Endothelial cell of umbilical vein (primary cell): ENCODE measurements at regions not wholly inside any gene's neighbourhood (a gene's known extent, or its start where the extent isn't known, plus 50 kb on each side); places are given as distances from the start of the nearest gene placed in this dataset.

Experiments
- BruUV-seq: library from RNA; stranded (reverse); fragments of 400-500 nt; replicated peaks from 2 replicates; lab custom pipeline; 2021; lab: Mats Ljungman, UMichigan
- CTCF ChIA-PET: fragments of 300-600, 350-600 bp; sonication (Branson Sonifier 250); formaldehyde crosslinking; loops from one replicate; lab custom pipeline; 2021; ENCODE audit warnings: antibody characterized with exemption, inconsistent platforms; lab: Charles Lee
- POLR2A ChIA-PET: fragments of 300-600, 350-600 bp; sonication (Branson Sonifier 250); formaldehyde crosslinking; loops from one replicate; lab custom pipeline; 2021; ENCODE audit warnings: antibody characterized with exemption, inconsistent platforms; lab: Charles Lee
- DNase-seq: peaks from one replicate; pipeline ENCODE4 v3.0.0-alpha.2; 2011; ENCODE audit warnings: low read depth, low spot score
- FAIRE-seq: peaks from 2 replicates; lab custom pipeline; 2011; peaks lifted over from hg19 to GRCh38; lab: Jason Lieb, UNC
- H2AFZ ChIP-seq: 2 replicates; pipeline ENCODE4 v1.6.0; 2012; ENCODE audit warnings: low read depth, low read length, control low read depth, inconsistent platforms
- H3K27ac ChIP-seq: 2 replicates; pipeline ENCODE4 v1.5.1; 2011; ENCODE audit warnings: low read depth, mild to moderate bottlenecking, control low read depth, low read length, moderate library complexity; ENCODE audit not compliant: insufficient read depth
- H3K27me3 ChIP-seq, 2 experiments: 2 replicates each; pipeline versions ENCODE4 v1.6.0 to v1.6.1; 2011; ENCODE audit warnings: low read length in 2 of 2, mixed read lengths in 1 of 2; ENCODE audit not compliant: control insufficient read depth in 2 of 2, insufficient read depth in 2 of 2
- H3K36me3 ChIP-seq, 2 experiments: 2 replicates in 1 of 2; 3 replicates in 1 of 2; pipeline ENCODE4 v1.5.1; 2011; ENCODE audit warnings: low read length in 2 of 2, mild to moderate bottlenecking in 1 of 2, moderate library complexity in 1 of 2; ENCODE audit not compliant: control insufficient read depth in 2 of 2, insufficient read depth in 2 of 2; ENCODE audit errors: extremely low read depth in 1 of 2
- H3K4me1 ChIP-seq: 3 replicates; pipeline ENCODE4 v1.5.1; 2011; ENCODE audit warnings: mild to moderate bottlenecking, low read length; ENCODE audit not compliant: control insufficient read depth, insufficient read depth; ENCODE audit errors: extremely low read depth
- H3K4me2 ChIP-seq: 2 replicates; pipeline ENCODE4 v1.6.1; 2011; ENCODE audit warnings: low read length, control low read depth, mixed read lengths; ENCODE audit not compliant: insufficient read depth
- H3K4me3 ChIP-seq, 3 experiments: fragments of 200-600 bp in 1 of 3; sonication (generic), shearing (Covaris generic) in 1 of 3; replicated peaks in 1 of 3; 2 replicates each; pipeline ENCODE4 v1.5.1; 2011 to 2016; ENCODE audit warnings: control low read depth in 3 of 3, low read length in 3 of 3, mild to moderate bottlenecking in 2 of 3, inconsistent platforms in 1 of 3, low read depth in 1 of 3, moderate library complexity in 1 of 3; ENCODE audit not compliant: insufficient read depth in 1 of 3
- H3K79me2 ChIP-seq: 2 replicates; pipeline ENCODE4 v1.6.0; 2012; ENCODE audit warnings: low read length, inconsistent platforms; ENCODE audit not compliant: control insufficient read depth, insufficient read depth
- H3K9ac ChIP-seq: replicated peaks from 2 replicates; pipeline ENCODE3; 2011; ENCODE audit warnings: low read length, control low read depth; ENCODE audit not compliant: insufficient read depth; ENCODE audit errors: extremely low read depth
- H3K9me1 ChIP-seq: replicated peaks from 3 replicates; pipeline ENCODE4 v1.6.0; 2011; ENCODE audit warnings: mild to moderate bottlenecking, low read length; ENCODE audit not compliant: control insufficient read depth, insufficient read depth; ENCODE audit errors: extremely low read depth
- H3K9me3 ChIP-seq: replicated peaks from 2 replicates; pipeline ENCODE4 v1.5.1; 2012; ENCODE audit warnings: low read length, inconsistent platforms; ENCODE audit not compliant: control insufficient read depth, insufficient read depth
- H4K20me1 ChIP-seq: replicated peaks from 2 replicates; pipeline ENCODE3; 2011; ENCODE audit warnings: mild to moderate bottlenecking, low read length; ENCODE audit not compliant: control insufficient read depth, insufficient read depth; ENCODE audit errors: extremely low read depth
- EZH2 ChIP-seq: IDR thresholded peaks from 2 replicates; pipeline ENCODE4 v1.6.1; 2012; ENCODE audit warnings: borderline replicate concordance, low read depth, mild to moderate bottlenecking, moderate library complexity, low read length, inconsistent platforms; ENCODE audit not compliant: severe bottlenecking
- FOS ChIP-seq: IDR thresholded peaks from 2 replicates; pipeline ENCODE4 v1.6.1; 2011; ENCODE audit warnings: mild to moderate bottlenecking, low read length, moderate library complexity, borderline replicate concordance; ENCODE audit not compliant: insufficient read depth
- GATA2 ChIP-seq: IDR thresholded peaks from 2 replicates; pipeline ENCODE4 v1.7.0; 2011; ENCODE audit warnings: low read depth, mild to moderate bottlenecking, moderate library complexity, mixed read lengths, low read length; ENCODE audit not compliant: insufficient read length, insufficient read depth
- JUN ChIP-seq: IDR thresholded peaks from 2 replicates; pipeline ENCODE4 v1.6.1; 2011; ENCODE audit warnings: borderline replicate concordance, low read depth; ENCODE audit not compliant: insufficient read length, insufficient read depth
- MAX ChIP-seq: IDR thresholded peaks from 2 replicates; pipeline ENCODE4 v1.6.1; 2011; ENCODE audit not compliant: insufficient read depth, insufficient read length
- MYC ChIP-seq: IDR thresholded peaks from one replicate; pipeline ENCODE4 v1.6.1; 2011; ENCODE audit warnings: mild to moderate bottlenecking, low read depth, low read length
- POLR2A ChIP-seq: IDR thresholded peaks from 2 replicates; pipeline ENCODE4 v1.6.1; 2012; ENCODE audit warnings: low read depth, mild to moderate bottlenecking, control low read depth, low read length
- POLR2AphosphoS5 ChIP-seq: IDR thresholded peaks from 2 replicates; pipeline ENCODE4 v1.6.1; 2012; ENCODE audit warnings: low read depth, mild to moderate bottlenecking, control low read depth, low read length, moderate library complexity; ENCODE audit not compliant: insufficient read depth
- dilution Hi-C: fragments of 300-500 bp; cut with MboI; formaldehyde crosslinking; loops from one replicate; pipeline ENCODE4 v1.15.0; 2019; ENCODE audit warnings: low sequenced_read_pairs; ENCODE audit not compliant: extremely low pct_ligation_motif_present
- intact Hi-C: fragments of 100-400 bp; cut with micrococcal nuclease; formaldehyde crosslinking; loops from one replicate; pipeline ENCODE4 v1.10.0; 2022
- TF ChIP-seq, protein P1 (sequence below), 2 donors: IDR thresholded peaks; 1 replicate in 1 of 2; 2 replicates in 1 of 2; pipeline ENCODE4 v1.5.1; 2011; ENCODE audit warnings: low read length in 2 of 2, mild to moderate bottlenecking in 2 of 2, moderate library complexity in 2 of 2, control low read depth in 1 of 2, inconsistent platforms in 1 of 2, low read depth in 1 of 2; ENCODE audit not compliant: insufficient read depth in 1 of 2; ENCODE audit errors: extremely low read depth in 1 of 2

- CTCF ChIA-PET = no interaction called here
- no peak for DNase-seq
- H2AFZ ChIP-seq = no peak overlapping the region
- no peak overlapping the region for H3K4me3 ChIP-seq
- no peaks in the 10 kb centered on the region for H4K20me1 ChIP-seq
- H3K27ac ChIP-seq = no peak overlapping the region
- peaks cover 2% of the 10 kb centered on the region for H3K9me3 ChIP-seq
- TF ChIP-seq FOS (no peak), POLR2AphosphoS5 (no peak), JUN (no peak), POLR2A (no peak), GATA2 (no peak), EZH2 (no peak), MYC (no peak), MAX (no peak)
- TF ChIP-seq, protein P1, sequence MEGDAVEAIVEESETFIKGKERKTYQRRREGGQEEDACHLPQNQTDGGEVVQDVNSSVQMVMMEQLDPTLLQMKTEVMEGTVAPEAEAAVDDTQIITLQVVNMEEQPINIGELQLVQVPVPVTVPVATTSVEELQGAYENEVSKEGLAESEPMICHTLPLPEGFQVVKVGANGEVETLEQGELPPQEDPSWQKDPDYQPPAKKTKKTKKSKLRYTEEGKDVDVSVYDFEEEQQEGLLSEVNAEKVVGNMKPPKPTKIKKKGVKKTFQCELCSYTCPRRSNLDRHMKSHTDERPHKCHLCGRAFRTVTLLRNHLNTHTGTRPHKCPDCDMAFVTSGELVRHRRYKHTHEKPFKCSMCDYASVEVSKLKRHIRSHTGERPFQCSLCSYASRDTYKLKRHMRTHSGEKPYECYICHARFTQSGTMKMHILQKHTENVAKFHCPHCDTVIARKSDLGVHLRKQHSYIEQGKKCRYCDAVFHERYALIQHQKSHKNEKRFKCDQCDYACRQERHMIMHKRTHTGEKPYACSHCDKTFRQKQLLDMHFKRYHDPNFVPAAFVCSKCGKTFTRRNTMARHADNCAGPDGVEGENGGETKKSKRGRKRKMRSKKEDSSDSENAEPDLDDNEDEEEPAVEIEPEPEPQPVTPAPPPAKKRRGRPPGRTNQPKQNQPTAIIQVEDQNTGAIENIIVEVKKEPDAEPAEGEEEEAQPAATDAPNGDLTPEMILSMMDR (IDR thresholded peaks at IDR 0.05; ENCODE audit: extremely low read depth in 1 of 2, insufficient read depth in 1 of 2, low read depth in 1 of 2, low read length in 2 of 2) = no peak
- no peaks in the 10 kb centered on the region for H3K79me2 ChIP-seq
- H3K36me3 ChIP-seq = no peaks in the 10 kb centered on the region
- no TSS peak for BruUV-seq
- dilution Hi-C loops (no loop called here), intact Hi-C loops (no loop called here)
- no peaks in the 10 kb centered on the region for H3K27me3 ChIP-seq
- H3K4me1 ChIP-seq = no peaks in the 10 kb centered on the region
- H3K4me2 ChIP-seq = no peak overlapping the region
- no peak for FAIRE-seq
- POLR2A ChIA-PET = no interaction called here
- no peaks in the 10 kb centered on the region for H3K9me1 ChIP-seq
- H3K9ac ChIP-seq = no peak overlapping the region
Measured at GRCh38 chr18:66143029-66143428, 392.2 kb downstream of the CDH7 start.
